Amygdala (tissue), 56 donors: ENCODE measurements at regions not wholly inside any gene's neighbourhood (a gene's known extent, or its start where the extent isn't known, plus 50 kb on each side); places are given as distances from the start of the nearest gene placed in this dataset.
"Not testable (repeated sequence)": the region's sequence is repeated elsewhere in the genome, so short reads cannot be mapped to it uniquely, and the experiment has no call there.

Experiments used
- DNase-seq, 56 donors: peaks; one replicate each; lab custom pipeline; 2025; lab: John Stamatoyannopoulos, UW

GRCh38 chr12:75634244-75635222 is 123.1 kb upstream of the KRR1 start:
- no peak for DNase-seq

GRCh38 chr12:75633789-75634188 is 122.4 kb upstream of the KRR1 start:
- DNase-seq: no peak

DNA sequence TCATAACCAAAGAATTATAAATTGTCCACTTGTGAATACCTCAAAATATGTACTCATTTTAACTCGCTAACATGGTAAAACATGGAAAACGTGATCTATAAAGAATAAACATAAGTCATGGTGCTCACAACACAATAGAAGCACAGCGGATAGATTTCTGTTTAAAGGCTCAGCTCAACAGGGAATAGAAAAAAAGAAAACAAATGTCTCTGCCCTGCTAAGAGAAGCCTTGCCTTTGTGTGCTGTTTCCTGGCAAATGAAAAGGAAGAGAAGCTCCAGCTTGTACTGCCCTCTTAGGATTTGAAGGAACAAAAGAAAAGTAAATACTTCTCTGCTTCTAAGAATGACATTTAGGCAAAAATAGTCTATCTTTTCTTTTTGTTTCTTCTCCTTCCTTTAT is 121.0 kb upstream of the KRR1 start:
- DNase-seq: no peak

- no peak for DNase-seq
Observed at GRCh38 chr12:75631831-75632230, 120.4 kb upstream of the KRR1 start.

DNA sequence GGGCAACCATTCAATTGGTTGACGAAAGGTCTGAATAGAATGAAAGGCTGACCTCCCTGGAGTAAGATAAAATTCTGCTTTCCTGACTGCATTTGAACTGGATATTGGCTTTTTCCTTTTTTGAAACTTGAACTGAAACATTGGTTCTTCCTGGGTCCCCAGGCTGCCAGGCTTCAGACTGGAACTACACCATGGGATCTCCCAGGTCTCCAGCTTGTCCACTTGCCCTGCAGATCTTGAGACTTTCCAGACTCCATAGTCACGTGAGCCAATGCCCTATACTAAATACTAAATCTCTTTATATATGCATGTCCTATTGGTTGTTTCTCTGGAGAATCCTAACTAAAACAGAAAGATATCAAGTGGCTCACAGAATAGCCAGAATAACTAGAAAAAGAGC is 118.7 kb upstream of the KRR1 start:
- DNase-seq: no peak

DNA sequence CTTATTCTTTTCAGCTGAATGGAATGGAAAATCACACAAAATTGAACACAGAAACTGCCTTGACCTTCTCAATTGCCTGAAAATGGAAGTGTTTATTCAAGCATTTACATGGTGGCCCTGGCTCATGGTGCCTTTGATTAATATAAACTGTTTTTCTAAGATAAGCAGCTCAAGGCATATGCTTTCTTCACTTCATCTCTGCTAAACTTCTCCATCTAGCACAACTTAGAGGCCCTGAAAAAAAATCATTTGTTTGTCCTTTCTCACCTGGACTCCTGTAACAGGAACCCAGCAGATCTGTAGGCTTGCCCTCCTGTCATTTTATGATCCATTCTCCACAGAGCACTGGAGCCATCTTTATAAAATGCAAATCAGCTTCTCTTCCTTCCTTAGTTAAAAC is 117.5 kb upstream of the KRR1 start:
- DNase-seq: no peak

DNA sequence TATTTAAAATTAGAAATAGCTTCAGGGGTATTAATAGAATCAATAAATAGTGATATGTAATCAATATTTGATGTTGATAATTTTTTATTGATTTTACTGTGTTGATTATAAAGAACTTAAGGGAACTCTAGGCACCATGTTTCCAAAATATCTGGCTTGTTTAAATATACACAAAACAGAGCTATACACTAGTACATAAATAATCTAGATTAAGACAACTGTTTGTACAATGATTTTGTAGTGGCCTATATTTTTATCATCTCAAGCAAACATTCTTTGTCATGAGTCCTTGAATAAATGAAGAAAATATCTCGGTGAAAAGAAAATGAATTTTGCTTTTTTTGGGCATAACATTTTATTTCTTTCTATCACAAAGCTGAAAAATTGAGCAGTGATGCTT is 117.1 kb upstream of the KRR1 start:
- DNase-seq: no peak

GRCh38 chr12:75623631-75624154 is 112.3 kb upstream of the KRR1 start:
- DNase-seq: no peak

GRCh38 chr12:75622492-75622891 is 111.1 kb upstream of the KRR1 start:
- no peak for DNase-seq

GRCh38 chr12:75614396-75614795 is 103.0 kb upstream of the KRR1 start:
- DNase-seq: not testable (repeated sequence)

- no peak for DNase-seq
Observed at GRCh38 chr12:75613981-75614380, 102.6 kb upstream of the KRR1 start.

GRCh38 chr12:75611041-75611440 is 99.6 kb upstream of the KRR1 start:
- DNase-seq: no peak

DNA sequence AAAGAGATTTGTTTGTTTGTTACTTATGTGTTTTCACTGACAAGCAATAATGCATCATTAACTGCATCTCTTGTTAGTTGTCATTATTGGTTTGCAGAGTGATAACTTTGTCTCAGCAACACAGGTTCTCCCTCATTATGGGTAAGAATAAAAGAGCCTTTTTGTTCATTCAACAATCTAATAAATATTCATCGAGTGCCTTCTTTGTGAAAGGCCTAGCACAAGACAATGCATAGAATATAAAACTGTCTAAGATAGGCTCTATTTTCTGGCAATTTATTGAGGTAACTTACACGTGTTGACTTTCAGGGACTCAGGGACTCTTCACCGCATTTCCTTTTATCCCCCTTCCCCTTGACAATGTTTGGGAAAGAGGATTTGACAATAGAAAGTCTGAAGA is 95.5 kb upstream of the KRR1 start:
- DNase-seq: peak in 1 of 56 donors; percentile 17

GRCh38 chr12:75606151-75606550 is 94.7 kb upstream of the KRR1 start:
- peak in 2 of 56 donors; percentile 3 to 20 for DNase-seq

GRCh38 chr12:75603475-75603874 is 92.1 kb upstream of the KRR1 start:
- DNase-seq: no peak

- no peak for DNase-seq
Observed at GRCh38 chr12:75602106-75602505, 90.7 kb upstream of the KRR1 start.

DNA sequence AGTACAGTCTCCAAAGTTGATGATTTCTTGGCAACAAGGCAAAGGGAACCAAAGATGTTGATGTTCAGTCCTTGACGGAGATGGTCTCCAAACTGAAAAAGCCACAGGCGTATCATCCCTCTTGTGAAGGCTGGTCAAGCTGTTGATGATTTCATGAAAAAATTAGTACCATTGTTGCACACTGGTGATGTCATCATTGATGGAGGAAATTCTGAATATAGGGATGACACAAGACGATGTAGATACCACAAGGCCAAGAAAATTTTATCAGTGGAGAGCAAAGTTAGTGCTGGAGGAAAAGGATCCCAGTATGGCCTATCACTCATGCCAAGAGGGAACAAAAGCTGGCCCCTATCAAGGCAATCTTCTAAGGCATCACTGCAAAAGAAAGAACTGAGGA is 88.7 kb upstream of the KRR1 start:
- DNase-seq: no peak

GRCh38 chr12:75599061-75599460 is 87.7 kb upstream of the KRR1 start:
- DNase-seq: no peak

DNA sequence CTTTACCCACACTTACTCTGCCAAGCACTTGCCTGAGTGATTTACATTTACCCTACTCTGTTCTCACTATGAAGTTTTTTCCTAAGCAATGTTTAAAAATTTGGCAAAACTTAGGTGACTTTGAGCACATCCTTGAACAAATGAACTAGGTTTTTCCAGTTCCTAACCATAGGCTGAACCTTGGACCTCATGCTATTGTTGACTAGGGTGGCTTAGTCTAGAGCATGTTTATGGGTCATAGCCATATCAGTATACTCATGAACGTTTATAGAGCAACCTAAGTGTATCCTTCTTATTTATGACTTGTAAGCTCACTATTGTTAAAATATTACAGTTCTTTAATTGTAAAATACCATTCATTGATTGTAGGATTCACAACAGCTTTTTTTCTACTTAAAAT is 85.0 kb upstream of the KRR1 start:
- DNase-seq: no peak

DNA sequence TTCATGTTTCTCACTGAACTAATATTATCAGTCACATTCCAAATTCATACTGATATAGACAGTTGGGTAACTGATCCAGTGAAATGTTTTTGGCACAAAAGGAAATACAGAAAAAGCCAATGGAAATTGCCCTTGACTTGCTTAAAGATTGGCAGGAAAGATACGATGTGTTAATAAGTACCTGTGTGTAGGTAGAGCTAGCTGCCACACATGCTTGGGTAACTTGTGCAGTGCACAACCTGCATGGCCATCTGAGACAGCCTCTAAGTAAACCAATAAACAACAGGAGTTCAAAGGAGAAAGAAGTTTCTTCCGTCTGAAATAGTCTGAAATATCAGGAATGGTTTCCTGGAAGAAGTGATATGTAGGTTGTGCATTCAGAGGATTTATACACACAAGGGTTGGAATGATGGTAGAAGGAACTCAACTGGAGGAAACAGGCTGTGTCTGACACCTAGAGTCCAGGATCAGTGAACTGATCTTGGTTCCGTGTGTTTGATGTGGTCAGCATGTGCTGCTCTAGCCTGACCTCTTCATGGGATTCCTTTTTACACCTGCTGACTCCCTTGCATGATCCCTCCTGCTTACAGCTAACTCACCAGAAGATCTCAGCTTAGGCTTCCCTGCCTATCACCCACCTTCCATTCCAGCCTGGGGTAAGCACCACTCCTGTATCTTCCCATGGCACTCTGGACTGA is 81.4 kb upstream of the KRR1 start:
- no peak for DNase-seq

DNA sequence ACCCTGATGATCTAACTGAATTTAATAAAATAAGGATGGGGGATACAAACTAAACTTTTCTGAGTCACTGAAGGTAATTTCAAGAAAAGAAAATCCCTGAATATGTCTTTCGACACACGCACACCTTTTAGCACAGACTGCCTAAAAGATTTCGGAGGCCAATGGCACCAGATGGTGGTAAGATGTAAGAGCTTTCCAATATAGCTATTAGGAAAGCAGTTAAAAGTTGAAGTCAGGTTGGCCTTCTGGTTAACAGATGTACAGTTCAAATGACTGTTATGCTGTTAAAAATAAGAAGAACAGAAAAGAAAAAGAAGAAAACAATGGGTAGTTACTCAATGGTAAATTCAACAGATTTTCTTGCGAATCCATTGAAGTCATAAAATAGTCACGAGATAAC is 80.7 kb upstream of the KRR1 start:
- no peak for DNase-seq

DNA sequence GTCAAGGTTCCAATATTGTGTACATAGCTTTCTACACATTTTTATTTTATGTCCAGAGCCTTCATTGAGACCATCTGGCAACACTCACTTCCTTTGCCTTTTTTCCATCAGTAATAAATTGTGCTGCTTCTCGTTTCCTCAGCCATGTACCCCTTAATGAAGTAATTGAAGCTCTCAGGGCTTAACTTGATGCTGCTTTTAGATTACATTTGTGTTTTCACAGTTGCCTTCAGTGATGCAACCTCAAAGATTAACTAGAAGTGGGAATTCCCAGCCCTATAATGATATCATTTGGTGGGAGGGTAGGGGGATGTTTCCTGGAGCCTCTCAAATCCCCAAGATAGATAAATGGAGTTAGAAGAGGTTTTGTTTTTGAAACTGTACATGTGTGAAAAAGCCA is 80.2 kb upstream of the KRR1 start:
- DNase-seq: no peak
